Skeletal muscle satellite cell (primary cell): ENCODE measurements at regions not wholly inside any gene's neighbourhood (a gene's known extent, or its start where the extent isn't known, plus 50 kb on each side); places are given as distances from the start of the nearest gene placed in this dataset.
"Not testable (repeated sequence)": the region's sequence is repeated elsewhere in the genome, so short reads cannot be mapped to it uniquely, and the experiment has no call there.

Experiments
- H3K27me3 ChIP-seq: 2 replicates; pipeline ENCODE4 v1.7.0; 2013; ENCODE audit warnings: low read length; ENCODE audit not compliant: control insufficient read depth, insufficient read depth
- H3K36me3 ChIP-seq: 2 replicates; pipeline ENCODE4 v1.7.0; 2013; ENCODE audit warnings: mild to moderate bottlenecking, control low read depth, low read length; ENCODE audit not compliant: insufficient read depth
- H3K4me1 ChIP-seq: 2 replicates; pipeline ENCODE4 v1.7.0; 2013; ENCODE audit warnings: low read length; ENCODE audit not compliant: control insufficient read depth, insufficient read depth
- H3K4me2 ChIP-seq: 2 replicates; pipeline ENCODE4 v1.7.0; 2013; ENCODE audit warnings: mild to moderate bottlenecking, low read length
- H3K4me3 ChIP-seq: 2 replicates; pipeline ENCODE4 v1.7.0; 2013; ENCODE audit warnings: low read length
- H3K9ac ChIP-seq: 2 replicates; pipeline ENCODE4 v1.7.0; 2013; ENCODE audit warnings: mild to moderate bottlenecking, low read depth, low read length, moderate library complexity
- H3K9me3 ChIP-seq: replicated peaks from 2 replicates; pipeline ENCODE4 v1.7.0; 2013; ENCODE audit warnings: mild to moderate bottlenecking, control low read depth, low read length

GRCh38 chr3:181250714-181251113 lies 261.2 kb upstream of the DNAJC19 start:
- H3K4me2 ChIP-seq: no peak overlapping the region
- no peaks in the 10 kb centered on the region for H3K4me1 ChIP-seq
- H3K9ac ChIP-seq: no peak overlapping the region
- H3K9me3 ChIP-seq: no peaks in the 10 kb centered on the region
- H3K4me3 ChIP-seq: no peak overlapping the region
- H3K36me3 ChIP-seq: no peaks in the 10 kb centered on the region
- no peaks in the 10 kb centered on the region for H3K27me3 ChIP-seq

DNA sequence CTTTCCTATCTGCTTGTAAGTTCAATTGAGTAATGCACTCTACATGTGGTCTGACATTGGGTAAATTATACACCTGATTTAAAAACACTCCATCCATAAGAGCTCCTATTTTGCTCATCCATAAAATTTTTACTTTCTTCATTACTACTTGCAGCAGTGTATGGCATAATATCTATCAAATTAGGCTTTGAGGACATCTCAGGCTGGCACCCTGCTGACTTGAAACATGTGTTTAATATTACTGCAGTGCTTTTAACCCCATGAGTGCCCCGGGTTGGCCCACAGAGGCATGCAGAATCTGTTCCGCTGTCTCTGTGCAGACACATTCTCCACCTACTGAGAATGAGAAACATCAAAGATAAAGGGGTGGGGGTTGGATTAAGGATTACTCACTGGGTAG lies 249.9 kb upstream of the DNAJC19 start:
- H3K4me1 ChIP-seq: no peaks in the 10 kb centered on the region
- no peak overlapping the region for H3K4me2 ChIP-seq
- H3K9me3 ChIP-seq: no peaks in the 10 kb centered on the region
- H3K27me3 ChIP-seq: no peaks in the 10 kb centered on the region
- no peaks in the 10 kb centered on the region for H3K36me3 ChIP-seq
- no peak overlapping the region for H3K4me3 ChIP-seq
- H3K9ac ChIP-seq: no peak overlapping the region

GRCh38 chr3:181230258-181230657 lies 240.7 kb upstream of the DNAJC19 start:
- H3K27me3 ChIP-seq: no peaks in the 10 kb centered on the region

DNA sequence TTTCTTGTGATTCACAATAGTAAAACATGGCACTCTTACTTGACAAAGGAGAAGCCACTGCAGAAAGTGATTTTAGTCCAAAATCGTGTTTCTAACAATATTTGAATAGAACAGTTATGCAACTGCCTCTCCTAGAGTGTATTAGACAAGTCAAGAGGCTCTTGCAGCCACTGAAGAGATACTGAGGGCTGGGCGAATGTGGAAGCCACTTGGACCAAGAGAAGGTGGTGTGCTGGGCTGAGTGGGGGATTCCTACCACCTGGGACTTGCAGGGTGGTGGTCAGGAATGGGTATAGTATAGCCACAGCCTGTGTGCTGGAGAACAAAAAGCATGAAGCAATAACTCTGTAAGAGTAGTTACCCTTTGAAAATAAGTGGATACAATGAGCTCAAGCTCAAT lies 223.8 kb upstream of the DNAJC19 start:
- no peaks in the 10 kb centered on the region for H3K36me3 ChIP-seq
- H3K4me3 ChIP-seq: no peak overlapping the region
- H3K4me2 ChIP-seq: no peak overlapping the region
- no peaks in the 10 kb centered on the region for H3K4me1 ChIP-seq
- H3K27me3 ChIP-seq: peaks cover 23% of the 10 kb centered on the region
- H3K9me3 ChIP-seq: no peaks in the 10 kb centered on the region
- no peak overlapping the region for H3K9ac ChIP-seq

More at GRCh38 chr3:181230258-181230657, 240.7 kb upstream of the DNAJC19 start:
- no peak overlapping the region for H3K4me2 ChIP-seq
- no peak overlapping the region for H3K4me3 ChIP-seq
- H3K4me1 ChIP-seq: no peaks in the 10 kb centered on the region
- H3K36me3 ChIP-seq: no peaks in the 10 kb centered on the region
- no peaks in the 10 kb centered on the region for H3K9me3 ChIP-seq
- H3K9ac ChIP-seq: no peak overlapping the region

DNA sequence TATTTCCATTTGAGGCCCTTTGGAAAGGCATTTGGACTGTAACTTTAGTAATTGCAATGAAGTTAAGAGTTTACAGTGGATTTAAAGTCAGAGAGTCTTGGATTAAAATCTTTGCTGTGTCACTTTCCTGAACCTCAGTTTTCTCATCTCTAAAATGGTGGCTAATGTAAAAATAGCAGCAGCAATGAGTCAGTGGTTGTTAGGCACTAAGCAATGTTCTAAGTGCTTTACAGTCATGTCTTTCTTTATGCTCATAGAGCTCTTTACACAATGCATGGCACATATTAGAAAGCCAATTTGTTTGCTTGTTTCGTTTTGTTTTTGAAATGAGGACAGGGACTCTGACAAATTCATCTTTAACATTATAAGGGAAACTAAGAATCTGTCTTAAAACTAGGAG lies 222.7 kb upstream of the DNAJC19 start:
- Histone ChIP-seq H3K9ac (no peak overlapping the region), H3K4me1 (no peaks in the 10 kb centered on the region), H3K27me3 (peaks cover 23% of the 10 kb centered on the region), H3K36me3 (no peaks in the 10 kb centered on the region), H3K4me3 (no peak overlapping the region), H3K4me2 (no peak overlapping the region), H3K9me3 (no peaks in the 10 kb centered on the region)

- no peak overlapping the region for H3K4me2 ChIP-seq
These were observed 220.7 kb upstream of the DNAJC19 start for GRCh38 chr3:181210275-181210674.

DNA sequence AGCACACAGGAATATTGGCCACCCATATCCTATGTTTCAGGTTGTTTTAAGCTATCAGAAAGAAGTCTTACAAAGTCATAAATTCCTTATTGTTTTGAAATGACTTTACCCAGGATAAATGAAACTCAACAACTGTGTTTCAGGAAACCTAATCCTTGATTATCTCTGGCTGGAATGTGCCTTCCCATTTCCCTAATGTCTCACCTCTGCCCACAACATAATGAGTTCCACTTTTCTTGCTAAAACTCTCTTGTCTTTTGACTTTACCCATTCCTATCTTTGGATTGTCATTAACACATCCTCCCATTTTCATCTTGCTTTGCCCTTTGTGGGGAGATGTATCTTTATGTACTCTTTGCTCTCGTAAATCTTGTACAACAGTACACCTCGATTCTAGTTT lies 200.0 kb upstream of the DNAJC19 start:
- Histone ChIP-seq H3K4me1 (no peaks in the 10 kb centered on the region), H3K9me3 (no peaks in the 10 kb centered on the region), H3K27me3 (no peaks in the 10 kb centered on the region), H3K9ac (no peak overlapping the region), H3K4me3 (no peak overlapping the region), H3K36me3 (no peaks in the 10 kb centered on the region), H3K4me2 (no peak overlapping the region)

More at GRCh38 chr3:181210275-181210674, 220.7 kb upstream of the DNAJC19 start:
- Histone ChIP-seq H3K9me3 (no peaks in the 10 kb centered on the region), H3K27me3 (peaks cover 23% of the 10 kb centered on the region), H3K4me3 (no peak overlapping the region), H3K36me3 (no peaks in the 10 kb centered on the region), H3K9ac (no peak overlapping the region), H3K4me1 (no peaks in the 10 kb centered on the region)

DNA sequence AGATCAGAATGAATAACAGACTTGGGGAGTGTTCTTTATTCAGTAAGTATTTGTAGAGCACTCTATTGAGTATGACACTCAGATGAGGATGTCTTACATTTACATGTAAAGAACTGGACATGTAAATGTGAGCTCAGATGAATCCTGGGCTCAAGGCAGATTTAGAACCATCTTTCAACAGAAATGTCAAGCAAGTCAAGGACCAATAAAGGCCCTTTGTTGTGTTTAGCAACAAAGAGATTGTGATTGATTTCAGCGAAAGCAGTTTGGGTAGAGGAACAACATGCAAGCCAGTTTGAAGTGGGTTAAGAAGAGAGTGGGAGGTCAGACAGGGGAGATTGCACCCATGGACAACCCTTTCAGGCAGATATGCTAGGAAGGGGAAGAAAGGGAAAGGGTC lies 194.2 kb upstream of the DNAJC19 start:
- no peaks in the 10 kb centered on the region for H3K27me3 ChIP-seq
- no peak overlapping the region for H3K9ac ChIP-seq
- no peaks in the 10 kb centered on the region for H3K9me3 ChIP-seq
- no peak overlapping the region for H3K4me2 ChIP-seq
- no peaks in the 10 kb centered on the region for H3K4me1 ChIP-seq
- H3K36me3 ChIP-seq: no peaks in the 10 kb centered on the region
- H3K4me3 ChIP-seq: no peak overlapping the region

DNA sequence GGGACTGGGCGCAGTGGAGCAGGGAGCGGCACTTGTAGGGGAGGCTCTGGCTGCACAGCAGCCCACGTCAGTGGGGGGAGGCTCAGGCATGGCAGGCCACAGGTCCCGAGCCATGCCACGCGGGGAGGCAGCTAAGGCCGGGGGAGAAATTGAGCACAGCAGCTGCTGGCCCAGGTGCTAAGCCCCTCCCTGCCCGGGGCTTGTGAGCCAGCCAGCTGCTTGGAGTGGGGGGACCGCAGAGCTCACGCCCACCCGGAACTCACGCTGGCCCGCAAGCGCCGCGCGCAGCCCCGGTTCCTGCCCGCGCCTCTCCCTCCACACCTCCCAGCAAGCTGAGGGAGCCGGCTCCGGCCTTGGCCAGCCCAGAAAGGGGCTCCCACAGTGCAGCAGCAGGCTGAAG lies 193.5 kb upstream of the DNAJC19 start:
- not testable (repeated sequence) for H3K27me3 ChIP-seq, H3K9me3 ChIP-seq

DNA sequence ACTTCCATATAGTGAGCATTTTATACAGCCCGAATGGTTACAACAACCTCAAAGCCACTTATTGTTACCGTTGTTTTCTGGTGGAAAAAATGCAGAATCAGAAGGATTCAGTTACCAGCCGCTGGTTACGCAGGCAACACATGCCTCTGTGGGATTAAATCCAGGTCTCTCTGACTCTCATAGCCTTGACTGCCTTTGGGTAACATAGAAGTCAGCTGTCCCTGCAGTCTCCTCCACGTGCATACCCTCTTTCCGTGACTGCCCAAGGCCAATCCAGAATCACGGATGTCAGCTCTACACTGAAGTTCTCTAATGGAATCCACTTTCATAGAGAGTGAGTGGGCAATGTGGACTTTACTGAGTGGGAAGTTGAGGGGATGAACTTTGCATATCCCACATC lies 189.5 kb upstream of the DNAJC19 start:
- Histone ChIP-seq H3K4me2 (no peak overlapping the region), H3K9me3 (no peaks in the 10 kb centered on the region), H3K27me3 (no peaks in the 10 kb centered on the region), H3K36me3 (no peaks in the 10 kb centered on the region), H3K4me1 (no peaks in the 10 kb centered on the region), H3K9ac (no peak overlapping the region), H3K4me3 (no peak overlapping the region)

More for the DNA sequence above, 193.5 kb upstream of the DNAJC19 start:
- not testable (repeated sequence) for H3K4me3 ChIP-seq, H3K4me1 ChIP-seq, H3K9ac ChIP-seq, H3K4me2 ChIP-seq, H3K36me3 ChIP-seq

- Histone ChIP-seq H3K4me1 (no peaks in the 10 kb centered on the region), H3K4me2 (no peak overlapping the region), H3K4me3 (no peak overlapping the region), H3K27me3 (no peaks in the 10 kb centered on the region), H3K9ac (no peak overlapping the region), H3K9me3 (no peaks in the 10 kb centered on the region), H3K36me3 (no peaks in the 10 kb centered on the region)
These were observed 187.1 kb upstream of the DNAJC19 start for GRCh38 chr3:181176601-181177000.

GRCh38 chr3:181174676-181175233 lies 185.2 kb upstream of the DNAJC19 start:
- no peak overlapping the region for H3K4me2 ChIP-seq
- H3K36me3 ChIP-seq: no peaks in the 10 kb centered on the region
- no peak overlapping the region for H3K9ac ChIP-seq
- H3K4me1 ChIP-seq: no peaks in the 10 kb centered on the region
- no peak overlapping the region for H3K4me3 ChIP-seq
- H3K9me3 ChIP-seq: no peaks in the 10 kb centered on the region
- H3K27me3 ChIP-seq: no peaks in the 10 kb centered on the region
